ENCODE measurements at regions not wholly inside any gene's neighbourhood (a gene's known extent, or its start where the extent isn't known, plus 50 kb on each side); places are given as distances from the start of the nearest gene placed in this dataset.
"Not testable (repeated sequence)": the region's sequence is repeated elsewhere in the genome, so short reads cannot be mapped to it uniquely, and the experiment has no call there.

- Mint-ChIP-seq H3K9me3 (no peaks in the 10 kb centered on the region), H3K36me3 (ENCODE audit: low read depth) (no peaks in the 10 kb centered on the region), H3K27me3 (no peaks in the 10 kb centered on the region), H3K4me3 (no peak overlapping the region), H3K27ac (no peak overlapping the region), H3K4me1 (ENCODE audit: low read depth) (no peaks in the 10 kb centered on the region)
Measured at GRCh38 chr18:60044290-60045006, 144.7 kb downstream of the PMAIP1 start.

- Mint-ChIP-seq H3K9me3 (no peaks in the 10 kb centered on the region), H3K4me3 (no peak overlapping the region), H3K27ac (no peak overlapping the region), H3K27me3 (peaks cover 3% of the 10 kb centered on the region), H3K36me3 (ENCODE audit: low read depth) (no peaks in the 10 kb centered on the region), H3K4me1 (ENCODE audit: low read depth) (no peaks in the 10 kb centered on the region)
Measured at GRCh38 chr18:60040971-60041370, 141.2 kb downstream of the PMAIP1 start.

- Mint-ChIP-seq H3K4me1 (ENCODE audit: low read depth) (no peaks in the 10 kb centered on the region), H3K36me3 (ENCODE audit: low read depth) (no peaks in the 10 kb centered on the region), H3K27ac (no peak overlapping the region), H3K9me3 (no peaks in the 10 kb centered on the region), H3K4me3 (no peak overlapping the region), H3K27me3 (peaks cover 3% of the 10 kb centered on the region)
Measured at GRCh38 chr18:60038731-60039130, 138.9 kb downstream of the PMAIP1 start.

- Mint-ChIP-seq H3K4me1 (ENCODE audit: low read depth) (no peaks in the 10 kb centered on the region), H3K9me3 (no peaks in the 10 kb centered on the region), H3K27ac (no peak overlapping the region), H3K36me3 (ENCODE audit: low read depth) (no peaks in the 10 kb centered on the region), H3K27me3 (peaks cover 7% of the 10 kb centered on the region), H3K4me3 (no peak overlapping the region)
Measured at GRCh38 chr18:60027397-60027796, 127.6 kb downstream of the PMAIP1 start.

- no peak overlapping the region for H3K27ac Mint-ChIP-seq
- H3K9me3 Mint-ChIP-seq: no peaks in the 10 kb centered on the region
- H3K4me1 Mint-ChIP-seq (ENCODE audit: low read depth): no peaks in the 10 kb centered on the region
Measured at GRCh38 chr18:60024857-60025256, 125.1 kb downstream of the PMAIP1 start.

GRCh38 chr18:60024345-60024744 lies 124.5 kb downstream of the PMAIP1 start:
- no peak overlapping the region for H3K27ac Mint-ChIP-seq
- H3K27me3 Mint-ChIP-seq: peaks cover 7% of the 10 kb centered on the region
- no peaks in the 10 kb centered on the region for H3K36me3 Mint-ChIP-seq (ENCODE audit: low read depth)
- no peaks in the 10 kb centered on the region for H3K4me1 Mint-ChIP-seq (ENCODE audit: low read depth)
- no peaks in the 10 kb centered on the region for H3K9me3 Mint-ChIP-seq
- H3K4me3 Mint-ChIP-seq: no peak overlapping the region

More at GRCh38 chr18:60024857-60025256, 125.1 kb downstream of the PMAIP1 start:
- H3K4me3 Mint-ChIP-seq: no peak overlapping the region
- no peaks in the 10 kb centered on the region for H3K36me3 Mint-ChIP-seq (ENCODE audit: low read depth)
- peaks cover 7% of the 10 kb centered on the region for H3K27me3 Mint-ChIP-seq

- no peaks in the 10 kb centered on the region for H3K9me3 Mint-ChIP-seq
- H3K36me3 Mint-ChIP-seq (ENCODE audit: low read depth): no peaks in the 10 kb centered on the region
- peaks cover 7% of the 10 kb centered on the region for H3K27me3 Mint-ChIP-seq
Measured at GRCh38 chr18:60022671-60023276, 123.0 kb downstream of the PMAIP1 start.

GRCh38 chr18:60021556-60021955 lies 121.8 kb downstream of the PMAIP1 start:
- no peaks in the 10 kb centered on the region for H3K4me1 Mint-ChIP-seq (ENCODE audit: low read depth)
- H3K27me3 Mint-ChIP-seq: peaks cover 12% of the 10 kb centered on the region
- no peaks in the 10 kb centered on the region for H3K36me3 Mint-ChIP-seq (ENCODE audit: low read depth)
- H3K27ac Mint-ChIP-seq: no peak overlapping the region
- H3K9me3 Mint-ChIP-seq: no peaks in the 10 kb centered on the region
- no peak overlapping the region for H3K4me3 Mint-ChIP-seq

More at GRCh38 chr18:60022671-60023276, 123.0 kb downstream of the PMAIP1 start:
- Mint-ChIP-seq H3K4me3 (no peak overlapping the region), H3K27ac (no peak overlapping the region), H3K4me1 (ENCODE audit: low read depth) (no peaks in the 10 kb centered on the region)

- H3K36me3 Mint-ChIP-seq (ENCODE audit: low read depth): no peaks in the 10 kb centered on the region
- H3K27ac Mint-ChIP-seq: no peak overlapping the region
- no peak overlapping the region for H3K4me3 Mint-ChIP-seq
- no peaks in the 10 kb centered on the region for H3K9me3 Mint-ChIP-seq
- H3K4me1 Mint-ChIP-seq (ENCODE audit: low read depth): no peaks in the 10 kb centered on the region
- peaks cover 12% of the 10 kb centered on the region for H3K27me3 Mint-ChIP-seq
Measured at GRCh38 chr18:60020107-60020925, 120.5 kb downstream of the PMAIP1 start.

GRCh38 chr18:60019463-60019840 lies 119.7 kb downstream of the PMAIP1 start:
- no peak overlapping the region for H3K4me3 Mint-ChIP-seq
- no peaks in the 10 kb centered on the region for H3K4me1 Mint-ChIP-seq (ENCODE audit: low read depth)
- H3K27me3 Mint-ChIP-seq: peaks cover 12% of the 10 kb centered on the region
- no peaks in the 10 kb centered on the region for H3K9me3 Mint-ChIP-seq
- H3K27ac Mint-ChIP-seq: no peak overlapping the region
- H3K36me3 Mint-ChIP-seq (ENCODE audit: low read depth): no peaks in the 10 kb centered on the region

GRCh38 chr18:60018618-60019462 lies 119.0 kb downstream of the PMAIP1 start:
- Mint-ChIP-seq H3K4me1 (ENCODE audit: low read depth) (no peaks in the 10 kb centered on the region), H3K36me3 (ENCODE audit: low read depth) (no peaks in the 10 kb centered on the region), H3K27me3 (peaks cover 12% of the 10 kb centered on the region), H3K27ac (no peak overlapping the region), H3K4me3 (no peak overlapping the region), H3K9me3 (no peaks in the 10 kb centered on the region)

GRCh38 chr18:60018134-60018533 lies 118.3 kb downstream of the PMAIP1 start:
- H3K9me3 Mint-ChIP-seq; H3K4me3 Mint-ChIP-seq; H3K27ac Mint-ChIP-seq; H3K36me3 Mint-ChIP-seq (ENCODE audit: low read depth); H3K4me1 Mint-ChIP-seq (ENCODE audit: low read depth): not testable (repeated sequence)
- peaks cover 12% of the 10 kb centered on the region for H3K27me3 Mint-ChIP-seq

GRCh38 chr18:60017371-60017770 lies 117.6 kb downstream of the PMAIP1 start:
- Mint-ChIP-seq H3K27me3 (peaks cover 6% of the 10 kb centered on the region), H3K4me3 (no peak overlapping the region), H3K4me1 (ENCODE audit: low read depth) (no peaks in the 10 kb centered on the region), H3K9me3 (no peaks in the 10 kb centered on the region), H3K27ac (no peak overlapping the region), H3K36me3 (ENCODE audit: low read depth) (no peaks in the 10 kb centered on the region)

- not testable (repeated sequence) for H3K4me1 Mint-ChIP-seq (ENCODE audit: low read depth); H3K36me3 Mint-ChIP-seq (ENCODE audit: low read depth); H3K4me3 Mint-ChIP-seq; H3K9me3 Mint-ChIP-seq; H3K27ac Mint-ChIP-seq; H3K27me3 Mint-ChIP-seq
Measured at GRCh38 chr18:60015826-60016225, 116.0 kb downstream of the PMAIP1 start.

Data from stimulated activated naive CD8-positive, alpha-beta T cell treated with anti-CD3 and anti-CD28 coated beads, Interleukin-15, Interleukin-2, amounts not matched to agents 100 ng/mL and 50 ng/mL, for 24 hours (primary cell).